SK-N-SH treated with all-trans-retinoic acid at 6 μM for 48 hours (cell line): ENCODE measurements at regions not wholly inside any gene's neighbourhood (a gene's known extent, or its start where the extent isn't known, plus 50 kb on each side); places are given as distances from the start of the nearest gene placed in this dataset.

Source experiments
- ATAC-seq: fragments of 200-7000 bp; cut with Tn5 transposase; 3 replicates; pipeline ENCODE4 v1.9.1; 2020; ENCODE audit warnings: mild to moderate bottlenecking, moderate library complexity
- ARNTL ChIP-seq: fragments of 450-650 bp; formaldehyde crosslinking; IDR thresholded peaks from 2 replicates; pipeline ENCODE4 v1.5.0; 2020; ENCODE audit warnings: low read depth, mild to moderate bottlenecking, moderate library complexity, borderline replicate concordance
- BACH2 ChIP-seq: fragments of 250-450 bp; sonication (Bioruptor Pico); IDR thresholded peaks from 2 replicates; pipeline ENCODE4 v1.9.0; 2021; ENCODE audit warnings: mild to moderate bottlenecking, borderline replicate concordance
- CREB5 ChIP-seq: fragments of 250-450 bp; sonication (Bioruptor Pico); IDR thresholded peaks from 2 replicates; pipeline ENCODE4 v1.5.1; 2020; ENCODE audit warnings: low read depth, mild to moderate bottlenecking, moderate library complexity
- CSRNP3 ChIP-seq: fragments of 250-450 bp; sonication (Bioruptor Pico); IDR thresholded peaks from 2 replicates; pipeline ENCODE4 v1.5.1; 2021; ENCODE audit warnings: mild to moderate bottlenecking, moderate library complexity
- ESRRG ChIP-seq: fragments of 250-450 bp; sonication (Bioruptor Pico); IDR thresholded peaks from 2 replicates; pipeline ENCODE4 v1.6.1; 2021; ENCODE audit warnings: mild to moderate bottlenecking
- GLIS3 ChIP-seq: fragments of 250-450 bp; sonication (Bioruptor Pico); IDR thresholded peaks from 2 replicates; pipeline ENCODE4 v1.5.0; 2020; ENCODE audit warnings: mild to moderate bottlenecking, moderate library complexity
- ISL1 ChIP-seq: fragments of 250-450 bp; sonication (Bioruptor Pico); IDR thresholded peaks from 2 replicates; pipeline ENCODE4 v2.1.2; 2022; ENCODE audit warnings: mild to moderate bottlenecking, moderate library complexity
- OSR1 ChIP-seq: fragments of 250-450 bp; sonication (Bioruptor Pico); IDR thresholded peaks from 2 replicates; pipeline ENCODE4 v1.8.0; 2022; ENCODE audit warnings: moderate library complexity, mild to moderate bottlenecking, inconsistent platforms
- PATZ1 ChIP-seq: fragments of 250-450 bp; sonication (Bioruptor Pico); IDR thresholded peaks from 2 replicates; pipeline ENCODE4 v1.8.0; 2020; ENCODE audit warnings: mild to moderate bottlenecking, moderate library complexity, borderline replicate concordance
- PPARA ChIP-seq: fragments of 250-450 bp; sonication (Bioruptor Pico); IDR thresholded peaks from 2 replicates; pipeline ENCODE4 v1.5.0; 2020; ENCODE audit warnings: mild to moderate bottlenecking, borderline replicate concordance
- SNAI2 ChIP-seq: fragments of 250-450 bp; sonication (Bioruptor Pico); IDR thresholded peaks from 2 replicates; pipeline ENCODE4 v1.5.0; 2020; ENCODE audit warnings: mild to moderate bottlenecking, moderate library complexity
- TCF4 ChIP-seq: fragments of 250-450 bp; sonication (Bioruptor Pico); IDR thresholded peaks from 2 replicates; pipeline ENCODE4 v1.8.0; 2021; ENCODE audit warnings: mild to moderate bottlenecking, moderate library complexity, borderline replicate concordance
- TOX ChIP-seq: fragments of 250-450 bp; sonication (Bioruptor Pico); IDR thresholded peaks from 2 replicates; pipeline ENCODE4 v1.8.0; 2021; ENCODE audit warnings: mild to moderate bottlenecking, moderate library complexity, borderline replicate concordance
- TSHZ2 ChIP-seq: fragments of 250-450 bp; sonication (Bioruptor Pico); IDR thresholded peaks from 2 replicates; pipeline ENCODE4 v1.5.0; 2020; ENCODE audit warnings: mild to moderate bottlenecking, moderate library complexity
- ZC3H10 ChIP-seq: fragments of 250-450 bp; sonication (Bioruptor Pico); IDR thresholded peaks from 2 replicates; pipeline ENCODE4 v1.5.1; 2021; ENCODE audit warnings: mild to moderate bottlenecking, moderate library complexity
- ZFP3 ChIP-seq: fragments of 250-450 bp; sonication (Bioruptor Pico); IDR thresholded peaks from 2 replicates; pipeline ENCODE4 v1.5.0; 2020; ENCODE audit warnings: mild to moderate bottlenecking, moderate library complexity
- ZFP30 ChIP-seq: fragments of 450-650 bp; formaldehyde crosslinking; IDR thresholded peaks from 2 replicates; pipeline ENCODE4 v1.5.0; 2022; ENCODE audit warnings: mild to moderate bottlenecking, moderate library complexity
- ZNF565 ChIP-seq: fragments of 450-650 bp; formaldehyde crosslinking; conservative IDR thresholded peaks from 2 replicates; pipeline ENCODE4 v1.5.0; 2020; ENCODE audit warnings: low read depth, mild to moderate bottlenecking, moderate library complexity
- ZNF70 ChIP-seq: fragments of 450-650 bp; formaldehyde crosslinking; IDR thresholded peaks from 2 replicates; pipeline ENCODE4 v1.5.0; 2020; ENCODE audit warnings: mild to moderate bottlenecking, moderate library complexity
- ZNF8 ChIP-seq: fragments of 450-650 bp; formaldehyde crosslinking; IDR thresholded peaks from 2 replicates; pipeline ENCODE4 v1.5.0; 2020; ENCODE audit warnings: mild to moderate bottlenecking, moderate library complexity

- ATAC-seq = no peak
- no peak for TF ChIP-seq ISL1 (CRISPR knock-in tag)
- no peak for TF ChIP-seq ARNTL (CRISPR knock-in tag)
- no peak for TF ChIP-seq ZC3H10 (CRISPR knock-in tag)
- no peak for TF ChIP-seq ZNF8 (CRISPR knock-in tag)
- no peak for TF ChIP-seq ZFP3 (CRISPR knock-in tag)
- TF ChIP-seq GLIS3 (CRISPR knock-in tag) = no peak
- no peak for TF ChIP-seq OSR1
- TF ChIP-seq ZFP30 (CRISPR knock-in tag) = no peak
- TF ChIP-seq BACH2 (CRISPR knock-in tag) = no peak
- no peak for TF ChIP-seq TSHZ2 (CRISPR knock-in tag)
- no peak for TF ChIP-seq TCF4 (CRISPR knock-in tag)
Observed at GRCh38 chr6:141107591-141108160, 1025.0 kb upstream of the GJE1 start.

GRCh38 chr6:141105481-141105880 is 1027.2 kb upstream of the GJE1 start:
- TF ChIP-seq SNAI2 (CRISPR knock-in tag) = no peak
- TF ChIP-seq ZC3H10 (CRISPR knock-in tag) = no peak
- no peak for TF ChIP-seq CSRNP3
- no peak for TF ChIP-seq ZNF565 (CRISPR knock-in tag)
- no peak for TF ChIP-seq ARNTL (CRISPR knock-in tag)
- TF ChIP-seq TOX (CRISPR knock-in tag) = no peak
- no peak for TF ChIP-seq PATZ1 (CRISPR knock-in tag)
- no peak for TF ChIP-seq ESRRG (CRISPR knock-in tag)
- no peak for TF ChIP-seq ZFP3 (CRISPR knock-in tag)
- ATAC-seq = no peak; the same call in 2 of the 3 replicates

- no peak for TF ChIP-seq PPARA
- TF ChIP-seq ZC3H10 (CRISPR knock-in tag) = no peak
- no peak for TF ChIP-seq ZNF8 (CRISPR knock-in tag)
- ATAC-seq = no peak
Observed at GRCh38 chr6:141103246-141103645, 1029.5 kb upstream of the GJE1 start.

- no peak for ATAC-seq
- TF ChIP-seq SNAI2 (CRISPR knock-in tag) (no peak), ARNTL (CRISPR knock-in tag) (no peak), ZNF565 (CRISPR knock-in tag) (no peak), TOX (CRISPR knock-in tag) (no peak), ZNF70 (CRISPR knock-in tag) (no peak), TCF4 (CRISPR knock-in tag) (no peak), OSR1 (no peak), CREB5 (CRISPR knock-in tag) (no peak), ZFP3 (CRISPR knock-in tag) (no peak)
Observed at GRCh38 chr6:141097471-141097870, 1035.3 kb upstream of the GJE1 start.
